ENCODE measurements at regions not wholly inside any gene's neighbourhood (a gene's known extent, or its start where the extent isn't known, plus 50 kb on each side); places are given as distances from the start of the nearest gene placed in this dataset.

- TF ChIP-seq, protein P1, sequence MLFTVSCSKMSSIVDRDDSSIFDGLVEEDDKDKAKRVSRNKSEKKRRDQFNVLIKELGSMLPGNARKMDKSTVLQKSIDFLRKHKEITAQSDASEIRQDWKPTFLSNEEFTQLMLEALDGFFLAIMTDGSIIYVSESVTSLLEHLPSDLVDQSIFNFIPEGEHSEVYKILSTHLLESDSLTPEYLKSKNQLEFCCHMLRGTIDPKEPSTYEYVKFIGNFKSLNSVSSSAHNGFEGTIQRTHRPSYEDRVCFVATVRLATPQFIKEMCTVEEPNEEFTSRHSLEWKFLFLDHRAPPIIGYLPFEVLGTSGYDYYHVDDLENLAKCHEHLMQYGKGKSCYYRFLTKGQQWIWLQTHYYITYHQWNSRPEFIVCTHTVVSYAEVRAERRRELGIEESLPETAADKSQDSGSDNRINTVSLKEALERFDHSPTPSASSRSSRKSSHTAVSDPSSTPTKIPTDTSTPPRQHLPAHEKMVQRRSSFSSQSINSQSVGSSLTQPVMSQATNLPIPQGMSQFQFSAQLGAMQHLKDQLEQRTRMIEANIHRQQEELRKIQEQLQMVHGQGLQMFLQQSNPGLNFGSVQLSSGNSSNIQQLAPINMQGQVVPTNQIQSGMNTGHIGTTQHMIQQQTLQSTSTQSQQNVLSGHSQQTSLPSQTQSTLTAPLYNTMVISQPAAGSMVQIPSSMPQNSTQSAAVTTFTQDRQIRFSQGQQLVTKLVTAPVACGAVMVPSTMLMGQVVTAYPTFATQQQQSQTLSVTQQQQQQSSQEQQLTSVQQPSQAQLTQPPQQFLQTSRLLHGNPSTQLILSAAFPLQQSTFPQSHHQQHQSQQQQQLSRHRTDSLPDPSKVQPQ (CRISPR knock-in tag; IDR thresholded peaks at IDR 0.05; ENCODE audit: borderline replicate concordance) = no peak
- TF ChIP-seq DMBX1 (CRISPR knock-in tag; IDR thresholded peaks at IDR 0.05; ENCODE audit: borderline replicate concordance) = no peak
Measured at GRCh38 chr1:58032611-58033073, 513.9 kb downstream of the OMA1 start (continued).

- intact Hi-C loops (cut with micrococcal nuclease) (no loop called here), in situ Hi-C loops (cut with MboI) (loop anchor here (25.0 kb wide), 1 partner anchor 1194 kb away; no protein-coding TSS in a partner anchor)
- ChIA-PET POLR2A (no interaction called here), CTCF (ENCODE audit: low intra/inter-chr PET ratio) (no interaction called here)
- Histone ChIP-seq H4K20me1 (replicated peaks; ENCODE audit: control insufficient read depth, insufficient read depth, low read length) (no peaks in the 10 kb centered on the region), H3K9me3 (replicated peaks; ENCODE audit: control insufficient read depth, insufficient read depth, low read depth, low read length) (no peaks in the 10 kb centered on the region), H3K9me1 (ENCODE audit: control insufficient read depth, insufficient read depth, low read length) (no peaks in the 10 kb centered on the region), H3K4me1 (replicated peaks in 1 of 2; ENCODE audit: control insufficient read depth in 2 of 2, insufficient read depth in 2 of 2, low read length in 2 of 2) (no peaks in the 10 kb centered on the region), H3K27ac (ENCODE audit: extremely low read depth, low read depth, low read length) (no peak overlapping the region), H3K4me3 (no peak overlapping the region), H3K4me2 (ENCODE audit: insufficient read depth, low read length) (no peak overlapping the region), H2AFZ (ENCODE audit: low read depth, low read length) (no peak overlapping the region), H3K79me2 (ENCODE audit: control insufficient read depth, insufficient read depth, low read length) (no peaks in the 10 kb centered on the region), H3K36me3 (ENCODE audit: control insufficient read depth, insufficient read depth, low read length) (no peaks in the 10 kb centered on the region), H3K9ac (ENCODE audit: insufficient read depth in 1 of 2, low read depth in 2 of 2, low read length in 2 of 2) (no peak overlapping the region), H3K27me3 (ENCODE audit: control insufficient read depth in 2 of 2, insufficient read depth in 2 of 2, low read length in 2 of 2) (no peaks in the 10 kb centered on the region; a peak in 1 of 5 replicates)
- TF ChIP-seq IFI16 (CRISPR knock-in tag; IDR thresholded peaks at IDR 0.05) (no peak), ARID3A (IDR thresholded peaks at IDR 0.05; ENCODE audit: borderline replicate concordance, low read depth, low read length) (no peak), THRA (IDR thresholded peaks at IDR 0.05) (no peak)
- WGBS (ENCODE audit: insufficient coverage, low coverage, missing lambda C conversion rate) = 0% methylated on average over 5 of the region's 5 CpGs
- ATAC-seq (no peak), DNase-seq (ENCODE audit: extremely low read depth in 1 of 4, low spot score in 3 of 4) (no peak), FAIRE-seq (no peak)
- no TSS peak for BruUV-seq (replicated peaks)
Measured at GRCh38 chr1:58031416-58031815, 515.1 kb downstream of the OMA1 start.

All from K562 (cell line).